Skeletal muscle satellite cell (primary cell): ENCODE measurements at regions not wholly inside any gene's neighbourhood (a gene's known extent, or its start where the extent isn't known, plus 50 kb on each side); places are given as distances from the start of the nearest gene placed in this dataset. TPM values are rescaled to one million over a fixed set of nuclear protein-coding genes. Genes with fewer than 3 reads are reported as not detected.

Source experiments
- H3K27me3 ChIP-seq: 2 replicates; pipeline ENCODE4 v1.7.0; 2013; ENCODE audit warnings: low read length; ENCODE audit not compliant: control insufficient read depth, insufficient read depth
- H3K36me3 ChIP-seq: 2 replicates; pipeline ENCODE4 v1.7.0; 2013; ENCODE audit warnings: mild to moderate bottlenecking, control low read depth, low read length; ENCODE audit not compliant: insufficient read depth
- H3K4me1 ChIP-seq: 2 replicates; pipeline ENCODE4 v1.7.0; 2013; ENCODE audit warnings: low read length; ENCODE audit not compliant: control insufficient read depth, insufficient read depth
- H3K4me2 ChIP-seq: 2 replicates; pipeline ENCODE4 v1.7.0; 2013; ENCODE audit warnings: mild to moderate bottlenecking, low read length
- H3K4me3 ChIP-seq: 2 replicates; pipeline ENCODE4 v1.7.0; 2013; ENCODE audit warnings: low read length
- H3K9ac ChIP-seq: 2 replicates; pipeline ENCODE4 v1.7.0; 2013; ENCODE audit warnings: mild to moderate bottlenecking, low read depth, low read length, moderate library complexity
- H3K9me3 ChIP-seq: replicated peaks from 2 replicates; pipeline ENCODE4 v1.7.0; 2013; ENCODE audit warnings: mild to moderate bottlenecking, control low read depth, low read length
- small RNA-seq: library from RNA; depleted of rRNA; stranded (forward); fragments of <200 nt; gene quantifications from one replicate; pipeline ENCODE3, GENCODE V24; 2012

DNA sequence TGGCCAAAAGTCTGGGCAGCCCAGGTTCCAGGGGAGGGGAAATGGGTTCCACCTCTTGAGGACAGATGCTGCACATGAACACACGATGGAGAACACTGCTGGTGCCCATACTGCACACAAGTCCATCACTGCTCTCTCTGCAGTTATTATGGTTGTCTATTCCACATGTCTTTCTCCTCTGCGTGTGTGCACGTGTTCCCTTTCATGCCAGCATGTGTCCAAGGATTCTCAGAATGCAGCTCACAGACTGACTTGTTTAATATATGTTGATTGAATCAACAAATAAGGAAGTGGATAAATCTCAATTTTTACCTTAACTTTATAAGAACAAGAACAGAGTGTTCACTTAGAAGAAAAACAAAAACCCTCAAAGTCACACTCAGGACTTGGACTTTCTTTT, 158.9 kb downstream of the FNDC1 start:
- no peak overlapping the region for H3K9ac ChIP-seq
- H3K4me1 ChIP-seq, result no peaks in the 10 kb centered on the region
- H3K36me3 ChIP-seq, result no peaks in the 10 kb centered on the region
- H3K4me2 ChIP-seq, result no peak overlapping the region
- H3K27me3 ChIP-seq, result no peaks in the 10 kb centered on the region
- no peak overlapping the region for H3K4me3 ChIP-seq
- no peaks in the 10 kb centered on the region for H3K9me3 ChIP-seq

DNA sequence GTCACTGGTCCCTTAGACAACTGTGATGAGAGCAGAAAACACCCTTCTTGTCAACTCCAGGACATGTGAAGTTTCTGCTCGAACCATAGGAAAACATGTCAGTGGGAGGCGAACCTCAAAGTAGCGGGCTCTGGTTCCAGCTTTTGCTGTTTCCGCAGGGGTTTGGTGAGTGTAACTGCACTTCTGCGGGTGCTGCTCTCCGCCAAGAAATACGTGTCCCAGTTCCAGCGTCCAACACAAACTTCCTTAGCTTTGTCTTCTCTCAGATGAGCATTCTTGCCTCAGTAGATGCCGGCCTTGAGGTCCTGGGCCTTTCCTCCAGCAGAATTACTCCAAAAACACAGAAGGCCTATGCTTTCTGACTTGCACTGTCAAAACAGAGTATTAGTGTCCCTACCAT, 156.3 kb downstream of the FNDC1 start:
- Histone ChIP-seq H3K4me1 (no peaks in the 10 kb centered on the region), H3K36me3 (no peaks in the 10 kb centered on the region), H3K27me3 (no peaks in the 10 kb centered on the region), H3K9me3 (no peaks in the 10 kb centered on the region), H3K9ac (no peak overlapping the region), H3K4me2 (no peak overlapping the region), H3K4me3 (no peak overlapping the region)

DNA sequence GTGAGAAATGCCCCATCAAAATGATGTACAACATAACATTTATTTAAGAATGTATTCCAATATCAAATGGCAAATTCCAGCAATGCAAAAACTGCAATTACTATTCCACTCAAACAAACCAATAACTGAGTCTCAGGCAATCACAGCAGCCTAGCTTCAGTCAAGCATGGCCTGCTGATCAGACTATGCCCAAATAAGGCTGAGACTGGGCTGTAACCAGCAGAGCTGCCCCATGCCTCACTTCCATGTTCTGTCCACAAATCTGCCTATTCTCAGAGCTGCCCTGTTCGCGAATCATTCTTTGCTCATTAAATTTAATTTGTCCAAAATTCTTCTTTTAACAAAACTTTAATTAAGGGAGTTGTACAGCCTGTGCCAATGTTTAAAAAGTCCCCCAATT, 155.4 kb downstream of the FNDC1 start:
- no peaks in the 10 kb centered on the region for H3K9me3 ChIP-seq
- no peak overlapping the region for H3K9ac ChIP-seq
- no peak overlapping the region for H3K4me3 ChIP-seq
- no peaks in the 10 kb centered on the region for H3K4me1 ChIP-seq
- H3K4me2 ChIP-seq, result no peak overlapping the region
- H3K27me3 ChIP-seq, result no peaks in the 10 kb centered on the region
- H3K36me3 ChIP-seq, result no peaks in the 10 kb centered on the region

Small RNA genes in the stretch of these regions (small RNA-seq; reads per million reads assigned to genes)
- gene AL078604.3, result not detected
